Lower leg skin (tissue), 3 donors: ENCODE measurements at regions not wholly inside any gene's neighbourhood (a gene's known extent, or its start where the extent isn't known, plus 50 kb on each side); places are given as distances from the start of the nearest gene placed in this dataset.

Experiments used
- CTCF ChIP-seq, 3 donors: fragments of 450-650 bp; IDR thresholded peaks; one replicate each; pipeline ENCODE4 v1.5.1; 2016; ENCODE audit warnings: antibody characterized with exemption in 3 of 3, mild to moderate bottlenecking in 3 of 3, moderate library complexity in 2 of 3
- POLR2A ChIP-seq, 2 donors: fragments of 450-650 bp; IDR thresholded peaks; one replicate each; pipeline ENCODE4 v1.6.1; 2016 to 2017; ENCODE audit warnings: antibody characterized with exemption in 2 of 2, mild to moderate bottlenecking in 1 of 2, moderate library complexity in 1 of 2

- no peak for TF ChIP-seq CTCF (IDR thresholded peaks at IDR 0.05)
- TF ChIP-seq POLR2A (IDR thresholded peaks at IDR 0.05), result no peak
Observed at GRCh38 chr5:156019571-156020180, 307.3 kb upstream of the SGCD start.
